GM23248 (cell line): ENCODE measurements at regions not wholly inside any gene's neighbourhood (a gene's known extent, or its start where the extent isn't known, plus 50 kb on each side); places are given as distances from the start of the nearest gene placed in this dataset.

Experiments
- EZH2 ChIP-seq: fragments of 200-600 bp; sonication (generic); IDR thresholded peaks from 2 replicates; pipeline ENCODE4 v1.6.1; 2018; ENCODE audit warnings: antibody characterized with exemption, mild to moderate bottlenecking; ENCODE audit not compliant: insufficient read depth, poor library complexity, severe bottlenecking
- EZH2phosphoT487 ChIP-seq: fragments of 200-600 bp; sonication (generic); IDR thresholded peaks from 2 replicates; pipeline ENCODE4 v1.6.1; 2018; ENCODE audit warnings: antibody characterized with exemption, moderate library complexity, mild to moderate bottlenecking, low read depth; ENCODE audit not compliant: insufficient read depth

- TF ChIP-seq EZH2, result no peak
- no peak for TF ChIP-seq EZH2phosphoT487
Measured at GRCh38 chr2:16178551-16179130, 238.3 kb downstream of the MYCN start.
